ENCODE measurements at regions not wholly inside any gene's neighbourhood (a gene's known extent, or its start where the extent isn't known, plus 50 kb on each side); places are given as distances from the start of the nearest gene placed in this dataset.

- ATAC-seq = no peak
- H3K36me3 ChIP-seq = no peaks in the 10 kb centered on the region
- no peaks in the 10 kb centered on the region for H3K9me3 ChIP-seq
- peaks cover 0 to 14% (median 0%) of the 10 kb centered on the region in 3 donors for H3K4me1 ChIP-seq
- TF ChIP-seq POLR2AphosphoS5 (IDR thresholded peaks at IDR 0.05) (no peak), EP300 (IDR thresholded peaks at IDR 0.05) (no peak)
- no peaks in the 10 kb centered on the region for H3K27me3 ChIP-seq
- 39% methylated on average over 2 of the region's 2 CpGs for whole genome bisulfite sequencing, 2 donors (ENCODE audit: low coverage in 1 of 2)
- H3K27ac ChIP-seq = no peak overlapping the region
- no peak overlapping the region for H3K4me3 ChIP-seq
Observed at GRCh38 chr2:49288902-49289700, 134.8 kb upstream of the FSHR start.

DNA sequence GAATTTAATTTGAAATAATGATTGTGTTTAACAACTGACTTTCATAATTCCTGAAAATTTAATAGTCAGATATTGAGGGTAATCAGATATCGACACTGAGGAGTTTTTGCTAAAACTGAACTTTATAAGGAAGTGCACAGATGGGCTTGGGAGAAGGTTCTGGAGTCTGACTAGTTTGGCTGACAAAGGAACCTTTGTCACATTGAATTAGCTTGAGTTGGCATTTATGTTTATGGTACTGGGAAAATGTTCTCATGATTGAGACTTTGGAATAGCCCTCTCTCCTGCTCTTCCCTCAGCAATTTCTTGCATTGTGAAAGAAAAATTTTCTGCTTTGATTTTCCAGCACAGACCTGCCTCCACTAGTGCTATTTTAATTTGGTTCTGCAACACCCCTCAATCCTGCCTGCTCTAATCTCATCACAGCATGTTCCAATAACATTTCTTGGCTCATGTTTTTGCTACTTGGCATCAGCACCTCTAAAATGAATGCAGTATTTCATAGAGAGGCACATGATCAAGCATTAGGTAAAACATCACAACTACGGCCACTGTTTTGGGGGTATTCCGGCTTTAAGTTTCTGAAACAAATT lies 133.9 kb upstream of the FSHR start:
- Histone ChIP-seq H3K4me1 (peaks cover 0 to 14% (median 0%) of the 10 kb centered on the region in 3 donors), H3K27ac (no peak overlapping the region), H3K9me3 (no peaks in the 10 kb centered on the region), H3K27me3 (no peaks in the 10 kb centered on the region), H3K4me3 (no peak overlapping the region), H3K36me3 (no peaks in the 10 kb centered on the region)
- TF ChIP-seq EP300 (IDR thresholded peaks at IDR 0.05) (no peak), POLR2A (IDR thresholded peaks at IDR 0.05) (no peak), CTCF (IDR thresholded peaks at IDR 0.05) (no peak), POLR2AphosphoS5 (IDR thresholded peaks at IDR 0.05) (no peak)
- 65 to 71% methylated on average over 3 of the region's 3 CpGs for WGBS, 2 donors (ENCODE audit: low coverage in 1 of 2)
- no peak for ATAC-seq

GRCh38 chr2:49286726-49287125 lies 132.4 kb upstream of the FSHR start:
- Histone ChIP-seq H3K36me3 (no peaks in the 10 kb centered on the region), H3K27ac (no peak overlapping the region), H3K9me3 (no peaks in the 10 kb centered on the region), H3K4me3 (no peak overlapping the region), H3K27me3 (no peaks in the 10 kb centered on the region), H3K4me1 (peaks cover 0 to 14% (median 0%) of the 10 kb centered on the region in 3 donors)
- 72 to 87% methylated on average over 3 of the region's 3 CpGs for WGBS, 2 donors (ENCODE audit: low coverage in 1 of 2)
- TF ChIP-seq CTCF (IDR thresholded peaks at IDR 0.05) (no peak), POLR2AphosphoS5 (IDR thresholded peaks at IDR 0.05) (no peak), POLR2A (IDR thresholded peaks at IDR 0.05) (no peak), EP300 (IDR thresholded peaks at IDR 0.05) (no peak)
- ATAC-seq = no peak

DNA sequence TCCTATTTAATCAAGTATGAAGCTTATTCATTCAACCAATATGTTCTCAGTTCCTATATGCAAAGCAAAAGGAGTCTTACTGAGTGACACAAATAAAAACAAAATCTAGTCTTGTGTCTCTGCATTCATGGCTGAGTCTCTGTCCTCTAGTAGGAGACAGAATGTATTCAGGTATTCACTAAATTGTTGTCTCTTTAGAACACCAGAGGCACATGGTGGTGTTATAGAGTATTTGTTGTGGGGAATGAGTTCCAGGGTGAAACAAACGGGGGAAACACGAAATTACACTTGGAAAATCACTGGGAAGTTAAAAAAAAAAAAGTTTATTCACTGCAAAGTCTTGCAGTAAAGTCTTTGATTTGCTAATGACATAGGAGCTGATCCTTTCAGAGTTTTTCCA lies 131.7 kb upstream of the FSHR start:
- WGBS, 2 donors (ENCODE audit: low coverage in 1 of 2) = 58 to 62% methylated on average over 2 of the region's 2 CpGs
- TF ChIP-seq CTCF (IDR thresholded peaks at IDR 0.05) (no peak), EP300 (IDR thresholded peaks at IDR 0.05) (no peak), POLR2AphosphoS5 (IDR thresholded peaks at IDR 0.05) (no peak), POLR2A (IDR thresholded peaks at IDR 0.05) (no peak)
- no peak overlapping the region for H3K4me3 ChIP-seq
- H3K27ac ChIP-seq = no peak overlapping the region
- H3K36me3 ChIP-seq = no peaks in the 10 kb centered on the region
- no peak for ATAC-seq
- no peaks in the 10 kb centered on the region for H3K27me3 ChIP-seq
- H3K4me1 ChIP-seq = peaks cover 0 to 14% (median 0%) of the 10 kb centered on the region in 3 donors
- H3K9me3 ChIP-seq = no peaks in the 10 kb centered on the region

DNA sequence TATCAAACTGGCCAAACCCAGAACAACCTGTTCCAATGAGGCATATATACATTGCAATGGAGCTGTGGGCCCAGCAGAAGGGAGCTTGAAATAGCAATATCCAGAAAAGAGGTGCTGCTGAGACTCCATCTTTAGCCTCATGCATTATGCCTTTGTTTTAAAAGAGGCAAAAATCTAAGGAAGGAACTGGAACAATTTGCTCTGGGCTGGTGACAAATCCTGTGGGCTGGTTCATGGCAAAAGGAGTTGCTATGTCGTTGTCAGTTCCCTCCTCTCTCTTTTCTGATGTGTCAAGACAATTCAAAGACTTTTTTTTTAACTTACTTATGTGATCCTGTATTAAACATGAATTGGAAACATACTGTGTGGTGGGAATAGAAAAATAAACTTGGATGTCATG lies 124.2 kb upstream of the FSHR start:
- H3K9me3 ChIP-seq = peaks cover 0 to 12% (median 0%) of the 10 kb centered on the region in 3 donors
- no peak overlapping the region for H3K4me3 ChIP-seq
- 88 to 100% methylated on average over 1 of the region's 1 CpG for WGBS, 2 donors (ENCODE audit: low coverage in 1 of 2)
- TF ChIP-seq POLR2A (IDR thresholded peaks at IDR 0.05) (no peak), CTCF (IDR thresholded peaks at IDR 0.05) (no peak)
- H3K36me3 ChIP-seq = no peaks in the 10 kb centered on the region
- no peak overlapping the region for H3K27ac ChIP-seq
- H3K4me1 ChIP-seq = no peaks in the 10 kb centered on the region
- ATAC-seq = no peak
- H3K27me3 ChIP-seq = no peaks in the 10 kb centered on the region
